CD4-positive, alpha-beta T cell (primary cell): ENCODE measurements at regions not wholly inside any gene's neighbourhood (a gene's known extent, or its start where the extent isn't known, plus 50 kb on each side); places are given as distances from the start of the nearest gene placed in this dataset.

Experiments
- ATAC-seq: fragments of 200-7000 bp; cut with Tn5 transposase; one replicate; pipeline ENCODE4 v1.10.0; 2022; ENCODE audit warnings: mild to moderate bottlenecking; ENCODE audit not compliant: poor library complexity
- CTCF ChIA-PET: fragments of 350-600 bp; sonication (Branson Sonifier 250); formaldehyde crosslinking; loops from one replicate; lab custom pipeline; 2021; ENCODE audit warnings: antibody characterized with exemption, inconsistent platforms; lab: Charles Lee
- POLR2A ChIA-PET: fragments of 350-600 bp; sonication (Branson Sonifier 250); formaldehyde crosslinking; loops from one replicate; lab custom pipeline; 2021; ENCODE audit warnings: antibody characterized with exemption, inconsistent platforms; lab: Charles Lee
- DNase-seq, 14 experiments: peaks; one replicate each; pipeline ENCODE4 v3.0.0-alpha.2; 2013 to 2020; ENCODE audit warnings: mixed read lengths in 2 of 14
- H3K27ac ChIP-seq, 2 donors: one replicate each; pipeline versions ENCODE4 v1.5.1 to v1.7.0; 2013; ENCODE audit warnings: low read length in 2 of 2, low read depth in 1 of 2, mild to moderate bottlenecking in 1 of 2
- H3K27me3 ChIP-seq, 2 experiments: 1 replicate in 1 of 2; 2 replicates in 1 of 2; pipeline versions ENCODE4 v1.6.1 to v1.7.0; 2013; ENCODE audit warnings: low read length in 2 of 2, control low read depth in 1 of 2, mild to moderate bottlenecking in 1 of 2, moderate library complexity in 1 of 2; ENCODE audit not compliant: insufficient read depth in 2 of 2, control insufficient read depth in 1 of 2
- H3K36me3 ChIP-seq: one replicate; pipeline ENCODE4 v1.6.1; 2013; ENCODE audit warnings: low read length, control low read depth; ENCODE audit not compliant: insufficient read depth
- H3K4me1 ChIP-seq: one replicate; pipeline ENCODE4 v1.6.1; 2013; ENCODE audit warnings: low read length, control low read depth; ENCODE audit not compliant: insufficient read depth
- H3K4me3 ChIP-seq: one replicate; pipeline ENCODE4 v1.5.1; 2013; ENCODE audit warnings: mild to moderate bottlenecking, low read length, moderate library complexity
- H3K9me3 ChIP-seq, 2 experiments: 1 replicate in 1 of 2; 2 replicates in 1 of 2; pipeline versions ENCODE4 v1.6.1 to v1.7.0; 2013; ENCODE audit warnings: low read length in 2 of 2, mild to moderate bottlenecking in 2 of 2, control low read depth in 1 of 2, moderate library complexity in 1 of 2; ENCODE audit not compliant: control insufficient read depth in 1 of 2, insufficient read depth in 1 of 2
- H3K27ac Mint-ChIP-seq: one replicate; pipeline ENCODE4 v1.8.0; 2020; ENCODE audit warnings: mixed read lengths
- H3K27me3 Mint-ChIP-seq: one replicate; pipeline ENCODE4 v1.8.0; 2021; ENCODE audit warnings: mixed read lengths
- H3K36me3 Mint-ChIP-seq: one replicate; pipeline ENCODE4 v1.8.0; 2021; ENCODE audit warnings: low read depth, mixed read lengths
- H3K4me1 Mint-ChIP-seq: one replicate; pipeline ENCODE4 v1.8.0; 2021; ENCODE audit warnings: low read depth, mixed read lengths
- H3K4me3 Mint-ChIP-seq: one replicate; pipeline ENCODE4 v1.8.0; 2020; ENCODE audit warnings: mild to moderate bottlenecking, mixed read lengths
- H3K9me3 Mint-ChIP-seq: one replicate; pipeline ENCODE4 v1.8.0; 2020; ENCODE audit warnings: mixed read lengths
- intact Hi-C, 2 experiments: fragments of 100-400 bp; cut with DNase I in 1 of 2; cut with micrococcal nuclease in 1 of 2; formaldehyde crosslinking; loops; one replicate each; pipeline versions ENCODE4 v1.15.1 to v1.9.0; 2023 to 2025; cut with DNase I, micrococcal nuclease
- TF ChIP-seq, protein P1 (sequence below): fragments of 200-600 bp; IDR thresholded peaks from one replicate; pipeline ENCODE4 v1.8.0; 2022; ENCODE audit warnings: antibody characterized with exemption, mild to moderate bottlenecking

DNA sequence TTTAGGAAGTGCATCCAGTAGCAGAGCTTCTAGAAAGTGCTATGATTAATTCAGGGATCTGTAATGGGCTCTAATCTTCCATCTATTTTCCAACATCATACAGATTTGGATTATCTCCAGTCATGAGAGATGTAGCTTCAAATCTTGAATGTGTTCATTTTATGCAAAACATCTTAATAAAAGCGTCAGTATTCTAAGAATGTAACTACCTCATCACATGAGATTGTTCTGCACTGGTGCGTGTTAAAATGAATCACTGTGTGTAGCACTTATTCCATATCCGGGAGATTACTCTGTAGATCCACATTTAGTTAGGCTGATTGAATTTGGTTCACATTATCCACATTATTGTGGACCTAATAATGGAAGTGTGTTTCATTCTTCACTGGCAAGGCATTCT lies 344.9 kb upstream of the CHRM2 start:
- Histone ChIP-seq H3K27me3 (no peaks in the 10 kb centered on the region), H3K27ac (no peak overlapping the region), H3K36me3 (no peaks in the 10 kb centered on the region), H3K4me1 (no peaks in the 10 kb centered on the region), H3K9me3 (peaks cover 0 to 13% of the 10 kb centered on the region in 2 experiments), H3K4me3 (no peak overlapping the region)
- ATAC-seq: no peak
- H3K27me3 Mint-ChIP-seq: no peaks in the 10 kb centered on the region
- TF ChIP-seq, protein P1, sequence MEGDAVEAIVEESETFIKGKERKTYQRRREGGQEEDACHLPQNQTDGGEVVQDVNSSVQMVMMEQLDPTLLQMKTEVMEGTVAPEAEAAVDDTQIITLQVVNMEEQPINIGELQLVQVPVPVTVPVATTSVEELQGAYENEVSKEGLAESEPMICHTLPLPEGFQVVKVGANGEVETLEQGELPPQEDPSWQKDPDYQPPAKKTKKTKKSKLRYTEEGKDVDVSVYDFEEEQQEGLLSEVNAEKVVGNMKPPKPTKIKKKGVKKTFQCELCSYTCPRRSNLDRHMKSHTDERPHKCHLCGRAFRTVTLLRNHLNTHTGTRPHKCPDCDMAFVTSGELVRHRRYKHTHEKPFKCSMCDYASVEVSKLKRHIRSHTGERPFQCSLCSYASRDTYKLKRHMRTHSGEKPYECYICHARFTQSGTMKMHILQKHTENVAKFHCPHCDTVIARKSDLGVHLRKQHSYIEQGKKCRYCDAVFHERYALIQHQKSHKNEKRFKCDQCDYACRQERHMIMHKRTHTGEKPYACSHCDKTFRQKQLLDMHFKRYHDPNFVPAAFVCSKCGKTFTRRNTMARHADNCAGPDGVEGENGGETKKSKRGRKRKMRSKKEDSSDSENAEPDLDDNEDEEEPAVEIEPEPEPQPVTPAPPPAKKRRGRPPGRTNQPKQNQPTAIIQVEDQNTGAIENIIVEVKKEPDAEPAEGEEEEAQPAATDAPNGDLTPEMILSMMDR: no peak
- no peak overlapping the region for H3K4me3 Mint-ChIP-seq
- peaks cover 7% of the 10 kb centered on the region for H3K9me3 Mint-ChIP-seq
- DNase-seq: no peak
- H3K4me1 Mint-ChIP-seq: no peaks in the 10 kb centered on the region
- no peak overlapping the region for H3K27ac Mint-ChIP-seq
- CTCF ChIA-PET: no interaction called here
- H3K36me3 Mint-ChIP-seq: no peaks in the 10 kb centered on the region
- POLR2A ChIA-PET: no interaction called here
- intact Hi-C loops: no loop called here

DNA sequence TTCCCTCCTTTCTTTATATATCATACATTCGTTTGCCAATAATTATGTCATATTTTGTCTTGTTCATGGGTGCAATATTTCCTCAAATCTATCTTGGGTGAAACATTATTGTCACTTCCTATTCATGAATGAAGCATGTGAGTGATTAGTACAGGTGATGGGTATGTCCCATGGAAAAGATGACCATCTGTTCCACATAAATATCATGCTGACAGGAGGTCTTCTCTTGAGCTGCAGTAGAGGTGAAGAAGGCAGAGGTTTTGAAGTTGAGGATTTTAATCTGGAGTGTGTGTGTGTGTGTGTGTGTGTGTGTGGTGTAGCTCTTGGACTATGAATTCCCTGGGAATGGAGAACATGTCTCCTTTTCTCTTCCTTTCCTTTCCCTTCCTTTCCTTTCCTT lies 350.5 kb upstream of the CHRM2 start:
- Histone ChIP-seq H3K4me1 (no peaks in the 10 kb centered on the region), H3K4me3 (no peak overlapping the region), H3K27me3 (no peaks in the 10 kb centered on the region), H3K27ac (no peak overlapping the region), H3K36me3 (no peaks in the 10 kb centered on the region), H3K9me3 (no peaks in the 10 kb centered on the region)
- no peak for DNase-seq
- ChIA-PET POLR2A (no interaction called here), CTCF (no interaction called here)
- Mint-ChIP-seq H3K9me3 (peaks cover 6% of the 10 kb centered on the region), H3K27ac (no peak overlapping the region), H3K4me3 (no peak overlapping the region), H3K27me3 (no peaks in the 10 kb centered on the region), H3K4me1 (no peaks in the 10 kb centered on the region), H3K36me3 (no peaks in the 10 kb centered on the region)
- TF ChIP-seq, protein P1: no peak
- intact Hi-C loops: no loop called here
- ATAC-seq: no peak

DNA sequence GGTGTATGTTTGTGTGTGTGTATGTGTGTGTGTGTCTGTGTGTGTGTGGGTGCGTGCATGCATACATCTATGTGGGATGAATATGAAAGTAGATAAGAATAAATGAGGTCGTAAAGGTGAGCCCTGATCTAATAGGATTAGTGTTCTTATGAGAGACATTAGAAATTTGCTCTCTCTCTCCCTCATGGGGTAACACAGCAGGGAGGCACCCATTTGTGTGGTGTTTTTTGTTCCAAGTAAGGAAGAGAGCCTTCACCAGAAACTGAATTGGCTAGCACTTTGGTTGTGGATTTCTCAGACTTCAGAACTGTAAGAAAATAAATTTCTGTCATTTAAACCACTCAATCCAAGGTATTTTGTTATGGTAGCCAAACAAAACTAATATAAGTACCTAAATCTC lies 353.7 kb upstream of the CHRM2 start:
- DNase-seq (no peak), ATAC-seq (no peak)
- Mint-ChIP-seq H3K27me3 (no peaks in the 10 kb centered on the region), H3K27ac (no peak overlapping the region), H3K4me3 (no peak overlapping the region), H3K4me1 (no peaks in the 10 kb centered on the region), H3K36me3 (no peaks in the 10 kb centered on the region), H3K9me3 (peaks cover 15% of the 10 kb centered on the region)
- H3K36me3 ChIP-seq: no peaks in the 10 kb centered on the region
- intact Hi-C loops: no loop called here
- TF ChIP-seq, protein P1: no peak
- peaks cover 0 to 3% of the 10 kb centered on the region in 2 experiments for H3K9me3 ChIP-seq
- ChIA-PET CTCF (no interaction called here), POLR2A (no interaction called here)
- no peak overlapping the region for H3K4me3 ChIP-seq
- H3K27me3 ChIP-seq: no peaks in the 10 kb centered on the region
- no peak overlapping the region for H3K27ac ChIP-seq
- no peaks in the 10 kb centered on the region for H3K4me1 ChIP-seq
